ENCODE measurements at regions not wholly inside any gene's neighbourhood (a gene's known extent, or its start where the extent isn't known, plus 50 kb on each side); places are given as distances from the start of the nearest gene placed in this dataset.
A peak's percentile ranks its signal among the peaks of the same experiment; 100 is the strongest.
"Not testable (repeated sequence)": the region's sequence is repeated elsewhere in the genome, so short reads cannot be mapped to it uniquely, and the experiment has no call there.

DNA sequence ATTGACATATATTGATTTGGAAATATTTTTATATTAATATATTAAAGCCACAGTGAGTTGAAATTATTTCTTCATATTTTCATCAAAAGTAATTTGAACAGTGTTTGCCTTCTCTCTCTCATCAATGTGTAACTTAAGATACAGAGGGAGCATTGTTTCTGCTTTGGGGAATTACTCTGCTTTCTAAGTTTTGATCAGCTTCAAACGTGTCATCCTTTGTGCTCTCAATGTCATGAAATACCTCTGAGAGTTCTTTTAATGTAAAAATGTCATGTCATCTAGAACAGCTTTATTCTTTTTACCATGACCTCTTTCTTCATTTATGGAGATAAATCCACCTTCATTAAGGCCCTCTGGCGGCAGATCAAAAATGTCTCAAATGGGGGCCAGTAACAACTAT is 259.4 kb upstream of the STXBP5 start:
- DNase-seq, result no peak

DNA sequence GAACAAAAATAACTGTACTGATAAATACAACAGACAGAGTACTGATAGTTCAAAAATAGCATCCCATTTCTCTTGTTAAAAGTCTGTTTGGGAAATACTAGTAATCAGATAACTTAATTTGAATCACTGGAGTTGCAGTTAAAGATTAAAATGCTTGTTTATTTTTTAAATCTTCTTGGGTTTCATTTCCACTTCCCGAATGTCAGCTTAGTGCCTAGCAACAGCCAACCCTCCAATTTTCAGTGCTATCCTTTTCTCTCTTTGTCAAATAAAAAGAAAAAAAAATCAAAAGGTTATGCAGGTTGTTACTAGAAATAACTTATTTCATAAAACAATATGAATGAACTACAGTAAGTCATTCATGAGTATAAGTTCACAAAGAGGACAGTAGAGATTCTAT is 257.7 kb upstream of the STXBP5 start:
- no peak for DNase-seq

DNA sequence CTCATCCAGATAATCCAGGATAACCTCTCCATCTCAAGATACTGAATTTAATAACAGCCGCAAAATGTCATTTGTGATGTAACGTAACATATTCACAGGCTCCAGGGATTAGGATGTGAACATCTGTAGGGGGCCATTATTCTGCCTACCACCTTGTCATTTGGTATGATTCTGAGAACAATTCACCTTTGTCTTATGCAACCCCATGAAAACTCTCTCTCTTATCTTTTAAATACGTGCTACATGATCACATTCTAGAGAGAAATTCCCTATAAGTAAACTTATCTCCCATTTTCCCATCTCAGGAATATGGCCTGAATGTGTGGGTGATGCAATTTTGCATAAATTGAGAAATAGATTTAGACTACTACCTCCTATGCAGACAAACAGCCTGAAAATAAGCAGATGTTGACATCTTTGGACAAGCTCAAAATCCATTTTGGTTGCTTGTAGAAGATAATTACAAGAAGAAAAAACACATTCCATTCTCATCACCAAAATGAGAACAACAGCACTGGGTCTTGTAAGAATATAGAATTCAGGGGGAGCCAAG is 255.4 kb upstream of the STXBP5 start:
- DNase-seq, result no peak

DNA sequence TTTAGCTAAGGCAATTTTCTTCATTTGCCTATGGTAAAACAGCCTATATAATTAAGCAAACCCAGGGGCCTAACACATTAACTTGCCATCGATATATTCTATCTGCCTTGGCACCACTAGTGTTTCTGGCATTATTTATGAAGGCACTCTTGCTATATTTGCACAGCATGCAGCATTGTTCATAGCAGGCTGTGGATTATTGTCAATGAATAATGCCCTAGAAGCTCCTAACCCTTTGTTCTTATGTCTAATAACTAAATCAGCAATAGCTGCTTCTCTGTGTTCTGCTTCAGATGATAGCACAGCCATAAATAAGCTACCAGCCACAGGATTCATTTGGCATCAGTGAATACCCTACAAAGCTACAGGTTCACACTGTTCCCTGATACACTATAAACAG is 254.8 kb upstream of the STXBP5 start:
- DNase-seq, result no peak

DNA sequence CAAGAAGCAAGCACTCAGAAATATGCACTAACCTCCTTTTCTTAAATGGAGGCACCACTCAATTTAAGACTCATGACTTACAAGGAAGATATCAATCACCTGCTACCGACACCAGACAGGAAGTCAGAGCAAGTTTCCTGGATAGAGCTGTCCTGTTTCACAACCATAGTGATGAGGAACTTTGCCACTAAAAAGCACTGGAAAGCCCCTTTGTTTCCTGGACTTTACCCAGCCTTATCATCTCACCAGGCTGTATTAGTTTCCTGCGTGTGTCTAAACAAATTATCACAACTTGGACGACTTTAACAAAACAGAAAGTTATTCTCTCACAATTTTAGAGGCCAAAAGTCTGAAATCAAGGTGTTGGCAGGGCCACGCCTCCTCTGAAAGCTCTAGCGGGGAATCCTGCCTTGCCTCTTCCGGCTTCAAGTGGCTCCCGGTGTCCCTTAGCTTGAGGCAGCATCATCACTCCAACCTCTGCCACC is 253.8 kb upstream of the STXBP5 start:
- DNase-seq, result no peak

DNA sequence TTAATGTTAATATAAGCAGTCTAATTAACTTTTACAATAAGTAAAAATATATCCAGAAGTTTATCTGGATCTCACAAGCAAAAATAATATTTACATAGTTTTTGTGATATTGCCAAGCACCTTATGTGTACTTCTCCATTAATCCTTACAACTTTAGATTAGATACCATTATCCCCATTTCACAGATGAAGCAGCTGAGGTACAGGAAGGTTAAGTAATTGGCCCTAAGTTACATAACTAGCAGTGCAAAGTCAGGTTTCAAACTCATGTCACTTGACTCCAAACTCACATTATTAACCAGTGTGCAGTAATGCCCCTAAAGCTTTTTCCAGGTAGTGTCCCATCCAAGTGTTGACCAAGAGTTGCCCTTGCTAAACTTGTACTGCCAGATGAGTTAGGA is 248.6 kb upstream of the STXBP5 start:
- DNase-seq, result no peak

DNA sequence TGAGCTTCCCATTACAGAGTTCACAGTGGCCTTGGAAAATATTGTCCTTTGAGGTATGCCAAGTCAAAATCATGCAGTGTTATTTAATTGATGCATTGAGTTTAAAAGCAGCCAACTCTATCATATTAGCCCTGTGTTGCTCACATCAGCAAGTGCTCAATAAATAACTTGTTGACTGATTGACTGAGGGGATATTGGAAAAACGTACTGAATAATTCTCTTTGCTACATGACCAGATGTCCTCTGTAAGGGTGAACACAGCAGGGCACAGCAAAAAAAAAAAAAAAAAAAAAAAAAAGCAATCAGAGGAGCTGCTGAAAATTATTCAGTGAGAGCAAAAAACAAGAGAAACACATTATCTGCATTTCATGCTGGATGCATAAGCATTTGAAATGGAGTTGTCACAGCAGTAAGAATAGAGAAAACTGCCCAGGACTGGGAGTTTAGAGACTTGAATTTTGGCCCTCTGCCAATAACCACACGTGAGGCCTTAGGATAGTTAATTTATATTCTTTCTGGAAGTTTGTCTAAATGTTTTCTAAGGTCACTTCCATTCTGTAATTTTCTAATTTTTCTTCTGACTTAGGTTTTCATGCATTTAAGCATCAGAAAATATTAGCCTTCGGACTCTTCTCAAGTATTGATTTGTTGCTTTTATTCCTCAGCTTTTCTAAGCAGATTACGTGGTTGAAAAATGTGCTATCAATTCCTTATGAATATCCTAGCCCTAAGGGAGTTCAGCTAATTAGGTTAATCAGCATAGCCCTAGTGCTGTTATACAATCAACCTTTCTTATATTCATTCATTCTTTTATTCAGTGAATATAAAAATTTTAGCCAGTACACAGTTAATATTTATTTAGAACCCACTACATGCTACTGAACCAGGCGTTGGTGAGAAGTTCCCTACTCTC is 246.8 kb upstream of the STXBP5 start:
- DNase-seq, result no peak

DNA sequence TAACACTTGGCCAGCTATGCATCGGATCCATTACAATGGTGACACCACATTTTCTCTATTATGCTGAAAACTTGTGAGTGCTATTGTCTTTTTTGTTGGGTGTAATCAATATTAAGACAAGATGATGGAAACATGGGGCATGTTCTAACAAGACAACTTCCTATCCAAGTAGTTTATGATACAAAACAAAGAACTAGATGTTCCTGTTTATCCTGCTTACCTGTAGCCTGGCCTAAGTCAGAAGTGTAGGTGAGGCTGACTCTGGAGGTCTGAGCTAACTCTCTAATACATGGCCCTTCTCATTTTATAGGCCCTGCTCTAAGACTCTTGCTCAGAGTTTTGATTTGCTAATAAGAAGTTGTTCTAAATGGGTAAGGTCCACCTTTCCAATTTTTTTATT is 242.4 kb upstream of the STXBP5 start:
- DNase-seq, result no peak

DNA sequence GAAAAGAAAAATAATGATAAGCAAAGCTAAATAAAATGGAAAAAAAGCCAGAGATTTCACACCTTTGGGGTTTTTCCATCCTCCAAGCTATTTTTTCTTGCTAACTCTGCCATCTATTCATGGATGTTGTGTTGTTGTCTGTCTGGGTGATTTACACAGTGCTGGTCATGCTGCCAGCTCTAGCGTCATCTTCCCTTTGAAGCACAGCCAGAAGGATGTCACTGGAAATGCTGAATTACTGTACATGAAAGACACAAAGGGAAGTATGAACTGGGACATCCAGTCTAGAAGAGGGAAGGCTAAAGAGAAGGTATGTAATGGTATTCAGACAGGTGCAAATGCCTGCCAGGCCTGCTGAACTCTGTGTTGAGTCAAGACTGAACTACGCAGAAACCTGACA is 241.9 kb upstream of the STXBP5 start:
- DNase-seq, result no peak

DNA sequence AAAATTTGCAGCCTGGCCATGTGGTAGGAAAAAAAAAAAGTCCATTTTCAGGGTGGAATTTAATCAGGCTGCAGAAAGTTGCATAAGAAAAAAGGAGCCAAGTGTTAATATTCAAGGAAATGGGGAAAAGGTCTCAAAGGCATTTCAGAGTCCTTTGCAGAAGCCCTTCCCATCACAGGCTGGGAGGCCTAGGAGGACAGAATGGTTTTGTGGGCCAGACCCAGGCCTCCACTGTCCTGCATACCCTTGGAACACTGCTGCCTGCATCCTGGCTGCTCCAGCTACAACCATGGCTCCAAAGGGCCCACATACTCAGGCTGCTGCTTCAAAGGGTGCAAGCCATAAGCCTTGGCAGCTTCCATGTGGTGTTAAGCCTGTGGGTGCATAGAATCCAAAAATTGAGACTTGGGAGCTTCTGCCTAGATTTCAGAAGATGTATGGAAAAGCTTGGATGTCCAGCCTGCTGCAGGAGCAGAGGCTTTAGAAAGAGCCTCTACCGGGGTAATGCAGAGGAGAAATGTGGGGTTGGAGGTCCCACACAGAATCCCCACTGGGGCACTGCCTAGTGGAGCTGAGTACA is 239.0 kb upstream of the STXBP5 start:
- no peak for DNase-seq

DNA sequence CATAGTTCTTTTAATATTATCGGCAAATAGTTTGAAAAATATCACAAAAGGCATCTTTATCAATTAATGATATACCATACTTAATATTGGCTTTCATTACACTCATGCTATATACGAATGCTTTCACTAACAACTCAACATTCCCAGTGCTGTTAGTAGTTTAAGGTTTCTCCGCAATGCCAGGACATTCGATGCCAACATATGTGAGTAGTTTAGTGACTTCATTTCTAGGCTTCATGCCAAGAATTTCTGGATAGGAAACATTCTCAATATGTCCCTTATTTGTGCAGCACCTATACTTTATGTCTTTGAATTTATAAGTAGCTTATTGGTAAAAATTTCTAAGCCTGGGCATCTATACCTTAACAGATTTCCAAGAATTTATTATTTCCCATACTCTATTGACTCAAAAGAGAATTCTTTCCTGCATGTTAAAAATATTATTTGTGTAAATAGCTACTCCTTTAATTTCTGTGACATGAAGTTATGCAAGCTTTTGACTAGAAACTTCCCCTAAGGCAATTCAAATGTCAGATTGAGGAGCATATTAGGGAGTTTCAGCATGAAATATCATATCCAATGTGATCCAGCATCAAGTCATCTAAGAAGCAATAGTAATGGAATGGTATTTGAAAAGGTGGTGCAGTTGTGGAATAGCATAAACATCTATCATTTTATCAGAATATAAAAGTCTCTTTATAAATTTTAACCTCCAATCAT is 236.0 kb upstream of the STXBP5 start:
- DNase-seq, result no peak

DNA sequence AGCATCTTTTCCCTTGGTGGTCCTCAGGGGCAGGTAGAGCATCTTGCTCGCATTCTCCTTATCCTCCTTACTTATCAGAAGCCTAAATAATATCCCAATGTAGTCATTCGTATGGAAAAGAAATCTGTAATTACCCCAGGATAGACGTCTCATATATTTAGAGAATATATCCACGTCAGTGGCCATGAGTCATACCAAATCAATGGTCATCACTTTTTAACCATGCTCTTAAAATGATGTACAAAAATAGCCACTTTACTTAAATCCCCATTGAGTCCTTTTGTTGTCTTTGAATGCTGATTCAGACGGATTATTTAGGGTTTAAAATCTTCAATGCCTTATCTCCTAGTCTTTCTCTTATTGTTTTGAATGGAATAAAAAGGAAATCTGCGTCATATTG is 231.7 kb upstream of the STXBP5 start:
- no peak for DNase-seq

DNA sequence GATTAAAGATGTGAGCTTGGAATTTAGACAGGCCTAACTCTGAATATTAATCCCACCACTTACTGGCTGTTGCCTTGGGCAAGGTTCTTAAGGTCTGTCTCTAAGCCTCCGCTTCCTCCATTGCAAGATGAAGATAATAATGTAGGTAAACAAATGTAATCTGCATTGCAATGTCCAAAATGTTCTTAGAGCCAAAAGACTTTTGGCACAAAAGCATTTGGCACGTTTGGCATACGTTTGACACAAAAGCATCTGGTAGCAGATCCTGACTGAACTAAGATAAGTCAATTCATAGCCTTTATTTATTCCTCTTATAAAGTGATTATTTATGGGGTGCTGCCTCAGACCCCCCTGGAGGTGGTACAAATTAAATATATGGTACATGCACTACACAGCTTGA is 229.9 kb upstream of the STXBP5 start:
- no peak for DNase-seq

DNA sequence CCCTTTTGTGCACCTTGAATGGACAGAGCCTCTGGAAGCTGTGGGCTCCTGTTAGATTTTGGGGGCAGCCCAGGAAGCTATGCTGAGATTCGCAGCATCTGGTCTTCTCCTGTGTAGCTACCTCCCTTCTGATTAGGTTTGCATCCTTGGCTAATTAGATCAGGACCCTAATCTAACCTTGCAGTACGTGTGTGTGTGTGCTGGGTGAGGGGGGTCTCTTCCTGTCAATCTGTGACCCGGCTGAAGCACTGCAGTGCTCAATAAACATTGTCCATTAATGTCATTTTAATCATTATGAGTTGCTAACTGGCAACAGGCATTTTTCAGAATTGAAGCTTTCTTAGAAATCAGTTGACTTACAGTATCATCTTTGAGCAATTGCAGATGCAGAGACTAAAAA is 229.1 kb upstream of the STXBP5 start:
- DNase-seq, result no peak

DNA sequence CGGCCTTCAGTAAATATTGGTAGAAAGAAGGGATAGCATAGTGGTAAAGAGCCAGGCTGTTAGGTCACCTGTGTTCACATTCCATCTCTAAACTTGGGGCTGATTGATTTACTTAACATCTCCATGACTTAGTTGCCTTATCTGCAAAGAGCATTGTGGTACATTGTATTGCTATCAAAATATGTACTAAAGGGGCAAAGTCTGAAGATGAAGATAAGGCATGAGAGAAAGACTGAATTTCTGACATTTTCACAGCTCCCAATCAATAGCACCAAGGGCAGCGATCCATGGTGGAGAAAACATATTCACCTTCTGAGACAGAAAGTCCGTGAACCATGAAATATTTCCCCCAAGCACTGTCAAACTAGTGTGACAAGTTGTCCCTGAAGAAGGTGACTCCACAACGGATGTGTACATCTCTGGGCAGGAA is 223.3 kb upstream of the STXBP5 start:
- DNase-seq, result no peak

DNA sequence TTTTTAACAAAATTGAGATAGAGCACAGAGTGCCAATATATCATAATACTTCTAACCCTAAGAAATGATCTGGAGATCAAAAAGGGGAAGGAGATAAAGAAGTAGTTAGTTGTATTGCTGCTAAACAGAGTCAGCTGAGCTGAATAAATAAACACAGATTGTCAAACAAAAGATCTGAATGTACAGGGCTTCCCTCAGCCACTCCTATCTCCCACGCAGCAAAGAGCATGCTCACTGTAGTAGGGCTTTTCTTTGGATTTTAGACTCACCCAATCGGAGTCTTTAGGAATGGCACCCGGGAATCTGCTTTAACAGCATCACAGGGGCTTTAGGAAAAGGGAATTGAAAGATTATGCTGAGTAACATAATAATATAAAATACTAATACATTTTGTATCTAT is 222.2 kb upstream of the STXBP5 start:
- DNase-seq, result no peak

DNA sequence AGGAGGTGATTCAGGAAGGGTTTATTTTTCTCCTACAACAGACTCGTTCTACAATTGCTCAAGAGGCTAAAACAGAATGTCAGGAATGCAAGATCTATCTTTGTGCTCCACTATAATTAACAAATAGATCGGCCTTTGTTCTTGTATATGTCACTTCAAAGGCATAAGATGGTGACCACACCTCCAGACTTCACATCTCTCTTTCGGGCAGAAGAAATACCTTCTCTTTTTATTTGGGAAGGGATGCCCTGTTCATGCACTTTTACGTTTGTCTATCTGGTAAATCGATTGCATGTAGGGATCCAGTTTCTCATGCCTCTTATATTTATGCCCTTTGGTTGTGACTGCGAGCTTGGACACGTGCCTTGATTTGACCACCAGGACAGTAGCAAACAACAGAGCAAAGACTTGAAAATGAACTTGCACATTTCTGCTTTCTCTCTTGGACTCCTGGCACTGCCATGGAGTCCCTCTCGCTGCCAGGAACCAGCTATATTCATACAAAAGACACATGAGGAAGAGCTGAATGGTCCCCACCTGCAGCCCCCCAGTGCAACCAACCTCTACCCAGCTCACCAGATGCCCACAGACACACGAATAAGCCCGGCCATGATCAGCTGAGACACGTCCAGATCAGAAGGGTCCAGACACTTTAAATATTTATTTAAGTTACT is 219.8 kb upstream of the STXBP5 start:
- DNase-seq, result no peak

DNA sequence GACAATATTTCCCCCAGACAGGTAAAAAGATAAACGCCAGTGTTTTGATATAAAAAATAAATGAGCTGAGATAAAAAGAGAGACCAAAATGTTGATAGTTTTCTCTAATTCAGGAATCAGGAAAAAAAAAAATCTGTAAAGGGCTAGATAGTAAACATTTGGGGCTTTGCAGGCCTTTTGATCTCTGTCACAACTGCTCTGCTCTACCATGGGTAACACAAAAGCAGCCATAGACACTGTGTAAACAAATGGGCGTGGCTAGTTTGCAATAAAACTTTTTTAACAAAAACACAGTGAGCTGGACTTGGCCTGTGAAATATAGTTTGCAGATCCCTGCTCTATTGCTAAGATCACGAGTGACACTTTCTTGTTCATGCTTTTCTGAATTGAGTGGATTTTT is 219.1 kb upstream of the STXBP5 start:
- peak; percentile 9 for DNase-seq

DNA sequence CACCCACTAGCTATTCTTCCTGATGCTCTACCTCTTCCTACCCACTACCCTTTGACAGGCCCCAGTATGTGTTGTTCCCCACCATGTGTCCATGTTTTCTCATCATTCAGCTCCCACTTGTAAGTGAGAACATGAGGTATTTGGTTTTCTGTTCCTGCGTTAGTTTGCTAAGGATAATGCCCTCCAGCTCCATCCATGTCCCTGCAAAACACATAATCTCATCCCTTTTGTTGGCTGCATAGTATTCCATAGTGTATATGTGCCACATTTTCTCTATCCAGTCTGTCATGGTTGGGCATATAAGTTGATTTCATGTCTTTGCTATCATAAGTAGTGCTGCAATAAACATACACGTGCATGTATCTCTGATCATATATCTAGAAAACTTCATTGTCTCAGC is 218.3 kb upstream of the STXBP5 start:
- no peak for DNase-seq

DNA sequence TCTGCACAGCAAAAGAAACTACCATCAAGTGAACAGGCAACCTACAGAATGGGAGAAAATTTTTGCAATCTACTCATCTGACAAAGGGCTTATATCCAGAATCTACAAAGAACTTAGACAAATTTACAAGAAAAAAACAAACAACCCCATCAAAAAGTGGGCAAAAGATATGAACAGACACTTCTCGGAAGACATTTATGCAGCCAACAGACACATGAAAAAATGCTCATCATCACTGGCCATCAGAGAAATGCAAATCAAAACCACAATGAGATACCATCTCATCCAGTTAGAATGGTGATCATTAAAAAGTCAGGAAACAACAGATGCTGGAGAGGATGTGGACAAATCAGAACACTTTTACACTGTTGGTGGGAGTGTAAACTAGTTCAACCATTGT is 216.3 kb upstream of the STXBP5 start:
- DNase-seq, result not testable (repeated sequence)

DNA sequence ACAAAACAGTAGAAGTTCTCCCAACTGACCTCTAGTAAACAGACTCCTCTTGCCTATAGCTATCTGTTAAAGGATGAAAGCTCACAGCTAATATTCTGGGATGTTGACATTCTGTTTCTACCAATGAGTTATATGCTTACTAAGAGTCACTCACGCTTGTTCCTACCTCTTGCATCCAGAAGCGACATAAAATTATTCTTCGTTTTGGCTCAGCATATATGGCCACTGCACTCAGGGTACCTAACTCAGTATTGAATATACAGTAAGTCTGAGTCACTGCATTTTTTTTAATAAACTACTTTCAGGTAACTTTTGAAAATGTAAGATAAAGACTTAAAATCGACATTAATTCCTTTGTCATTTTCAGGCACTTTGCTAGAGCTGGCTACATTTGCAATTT is 214.4 kb upstream of the STXBP5 start:
- DNase-seq, result no peak

DNA sequence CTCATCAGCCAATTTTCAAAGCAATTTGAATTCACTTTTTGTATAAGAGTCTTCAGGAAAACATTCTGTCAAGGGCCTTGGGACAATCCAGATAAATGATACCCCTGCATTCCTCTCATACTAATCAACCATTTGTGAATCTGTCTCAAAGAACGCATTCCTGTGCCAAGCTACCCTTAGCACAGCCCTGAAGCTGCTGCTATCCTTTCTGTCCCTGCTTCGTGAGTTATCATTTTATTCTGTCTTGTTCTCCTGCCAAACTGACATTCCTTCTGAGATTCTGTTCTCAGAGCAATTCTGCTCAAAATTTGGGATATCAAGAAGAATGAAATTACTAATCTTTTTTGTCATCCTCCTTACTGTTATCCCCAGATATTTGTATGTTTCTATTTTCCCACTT is 213.9 kb upstream of the STXBP5 start:
- no peak for DNase-seq

All from NCI-H526 treated with DMSO at 0.1 percent for 48 hours (cell line).